Fibroblast of lung (primary cell): ENCODE measurements at regions not wholly inside any gene's neighbourhood (a gene's known extent, or its start where the extent isn't known, plus 50 kb on each side); places are given as distances from the start of the nearest gene placed in this dataset.

Experiments used
- DNase-seq, 2 donors: peaks; one replicate each; pipeline versions ENCODE4 v3.0.0 to v3.0.0-alpha.2; 2010; ENCODE audit warnings: low read depth in 2 of 2
- H2AFZ ChIP-seq: 2 replicates; pipeline ENCODE4 v1.5.1; 2012; ENCODE audit warnings: low read length, control low read depth, inconsistent platforms
- H3K27ac ChIP-seq: 2 replicates; pipeline ENCODE4 v1.5.1; 2011; ENCODE audit warnings: low read length, control low read depth; ENCODE audit not compliant: insufficient read depth
- H3K27me3 ChIP-seq: 2 replicates; pipeline ENCODE4 v1.5.1; 2011; ENCODE audit warnings: mild to moderate bottlenecking, low read length; ENCODE audit not compliant: control insufficient read depth, insufficient read depth
- H3K36me3 ChIP-seq: 2 replicates; pipeline ENCODE4 v1.5.1; 2011; ENCODE audit warnings: low read length; ENCODE audit not compliant: control insufficient read depth, insufficient read depth
- H3K4me1 ChIP-seq: 2 replicates; pipeline ENCODE4 v1.5.1; 2011; ENCODE audit warnings: low read length; ENCODE audit not compliant: control insufficient read depth, insufficient read depth; ENCODE audit errors: extremely low read depth
- H3K4me2 ChIP-seq: 2 replicates; pipeline ENCODE4 v1.5.1; 2011; ENCODE audit warnings: low read length, control low read depth; ENCODE audit not compliant: insufficient read depth; ENCODE audit errors: extremely low read depth
- H3K4me3 ChIP-seq, 4 experiments: fragments of 200-600 bp in 1 of 4; sonication (generic) in 1 of 4; replicated peaks in 1 of 4; 2 replicates each; pipeline ENCODE4 v1.5.1; 2011 to 2016; ENCODE audit warnings: low read length in 4 of 4, low read depth in 3 of 4, mild to moderate bottlenecking in 3 of 4, control low read depth in 2 of 4, inconsistent platforms in 1 of 4, mixed read lengths in 1 of 4; ENCODE audit not compliant: insufficient read depth in 1 of 4; ENCODE audit errors: control extremely low read depth in 1 of 4
- H3K79me2 ChIP-seq: 2 replicates; pipeline ENCODE4 v1.5.1; 2012; ENCODE audit warnings: mild to moderate bottlenecking, low read length, inconsistent platforms; ENCODE audit not compliant: control insufficient read depth, insufficient read depth
- H3K9ac ChIP-seq: 2 replicates; pipeline ENCODE4 v1.5.1; 2011; ENCODE audit warnings: mild to moderate bottlenecking, low read length, control low read depth; ENCODE audit not compliant: insufficient read depth
- H3K9me3 ChIP-seq: 2 replicates; pipeline ENCODE4 v1.5.1; 2012; ENCODE audit warnings: low read depth, low read length; ENCODE audit not compliant: control insufficient read depth, insufficient read depth
- H4K20me1 ChIP-seq: 2 replicates; pipeline ENCODE4 v1.5.1; 2011; ENCODE audit warnings: low read length; ENCODE audit not compliant: control insufficient read depth, insufficient read depth; ENCODE audit errors: extremely low read depth
- CTCF ChIP-seq, 2 donors: IDR thresholded peaks in 1 of 2; conservative IDR thresholded peaks in 1 of 2; 1 replicate in 1 of 2; 2 replicates in 1 of 2; pipeline ENCODE4 v1.5.1; 2011 to 2012; ENCODE audit warnings: low read length in 2 of 2, control low read depth in 1 of 2, inconsistent platforms in 1 of 2, low read depth in 1 of 2, mild to moderate bottlenecking in 1 of 2
- EZH2 ChIP-seq: IDR thresholded peaks from 2 replicates; pipeline ENCODE4 v1.5.1; 2012; ENCODE audit warnings: low read length, control low read depth, mild to moderate bottlenecking; ENCODE audit errors: missing control alignments

DNA sequence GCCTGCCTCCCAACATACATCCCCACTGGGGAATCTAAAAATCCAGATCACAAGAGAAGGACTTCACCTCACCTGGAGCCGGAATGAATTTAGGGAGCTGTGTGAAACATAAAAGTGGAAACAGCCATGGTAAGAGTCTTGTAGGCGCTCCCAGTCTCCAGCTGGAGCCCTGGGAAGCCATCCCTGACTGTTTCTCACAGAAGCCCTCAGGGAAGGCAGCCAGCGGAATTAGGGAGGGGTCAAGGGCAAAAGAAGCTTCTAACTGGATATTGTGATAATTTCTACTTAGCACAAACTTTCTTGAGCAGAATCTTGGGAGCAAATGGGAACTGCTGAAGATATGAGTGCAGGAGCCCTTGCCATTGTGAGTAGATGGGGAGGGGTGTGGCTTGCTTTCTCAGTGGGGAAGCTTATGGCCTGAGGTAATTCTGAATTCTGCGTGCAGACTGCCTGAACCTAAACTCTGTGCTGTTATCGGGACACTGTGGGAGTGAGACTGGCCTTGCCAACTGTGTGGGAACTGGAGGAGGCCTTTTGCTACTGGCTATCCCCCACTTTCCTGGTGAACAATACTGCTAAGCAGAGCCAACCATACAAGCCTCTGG is 174.4 kb upstream of the SMC2 start:
- Histone ChIP-seq H3K79me2 (no peaks in the 10 kb centered on the region), H4K20me1 (no peaks in the 10 kb centered on the region), H3K36me3 (no peaks in the 10 kb centered on the region), H3K9ac (no peak overlapping the region), H3K9me3 (no peaks in the 10 kb centered on the region), H3K4me2 (no peak overlapping the region), H2AFZ (no peak overlapping the region), H3K27me3 (no peaks in the 10 kb centered on the region), H3K4me3 (no peak overlapping the region), H3K27ac (no peak overlapping the region), H3K4me1 (no peaks in the 10 kb centered on the region)
- TF ChIP-seq EZH2 = no peak
- no peak for TF ChIP-seq CTCF (conservative IDR thresholded peaks at IDR 0.05 in 1 of 2, IDR thresholded peaks at IDR 0.05 in 1 of 2; ENCODE audit: low read depth in 1 of 2, low read length in 2 of 2)
- no peak for DNase-seq

GRCh38 chr9:103928442-103928841 is 165.7 kb upstream of the SMC2 start:
- H3K27ac ChIP-seq = no peak overlapping the region
- no peak for DNase-seq
- no peak overlapping the region for H3K9ac ChIP-seq
- no peaks in the 10 kb centered on the region for H3K79me2 ChIP-seq
- H3K4me2 ChIP-seq = no peak overlapping the region
- TF ChIP-seq CTCF (conservative IDR thresholded peaks at IDR 0.05 in 1 of 2, IDR thresholded peaks at IDR 0.05 in 1 of 2; ENCODE audit: low read depth in 1 of 2, low read length in 2 of 2) (no peak), EZH2 (no peak)
- no peaks in the 10 kb centered on the region for H3K4me1 ChIP-seq
- H4K20me1 ChIP-seq = no peaks in the 10 kb centered on the region
- no peaks in the 10 kb centered on the region for H3K9me3 ChIP-seq
- H3K36me3 ChIP-seq = no peaks in the 10 kb centered on the region
- no peaks in the 10 kb centered on the region for H3K27me3 ChIP-seq
- H3K4me3 ChIP-seq = no peak overlapping the region
- no peak overlapping the region for H2AFZ ChIP-seq

GRCh38 chr9:103941104-103941503 is 153.0 kb upstream of the SMC2 start:
- no peak overlapping the region for H3K4me3 ChIP-seq
- no peak overlapping the region for H3K4me2 ChIP-seq
- no peaks in the 10 kb centered on the region for H3K27me3 ChIP-seq
- no peaks in the 10 kb centered on the region for H3K36me3 ChIP-seq
- H3K9me3 ChIP-seq = no peaks in the 10 kb centered on the region
- H3K27ac ChIP-seq = no peak overlapping the region
- no peaks in the 10 kb centered on the region for H4K20me1 ChIP-seq
- H3K9ac ChIP-seq = no peak overlapping the region
- no peaks in the 10 kb centered on the region for H3K79me2 ChIP-seq
- H3K4me1 ChIP-seq = no peaks in the 10 kb centered on the region
- no peak for TF ChIP-seq CTCF (conservative IDR thresholded peaks at IDR 0.05 in 1 of 2, IDR thresholded peaks at IDR 0.05 in 1 of 2; ENCODE audit: low read depth in 1 of 2, low read length in 2 of 2)
- TF ChIP-seq EZH2 = no peak
- DNase-seq = no peak
- H2AFZ ChIP-seq = no peak overlapping the region
